Psoas muscle (tissue), 7 donors: ENCODE measurements at regions not wholly inside any gene's neighbourhood (a gene's known extent, or its start where the extent isn't known, plus 50 kb on each side); places are given as distances from the start of the nearest gene placed in this dataset.
"Not testable (repeated sequence)": the region's sequence is repeated elsewhere in the genome, so short reads cannot be mapped to it uniquely, and the experiment has no call there.

Experiments
- ATAC-seq, 4 donors: fragments of 200-7000 bp; cut with Tn5 transposase; one replicate each; pipeline ENCODE4 v1.9.1; 2020; ENCODE audit warnings: moderate library complexity in 3 of 4, mild to moderate bottlenecking in 2 of 4
- DNase-seq, 2 donors: peaks; one replicate each; pipeline ENCODE4 v3.0.0-alpha.2; 2020
- H3K27ac ChIP-seq: fragments of 200-600 bp; one replicate; pipeline ENCODE4 v1.8.0; 2022
- H3K27me3 ChIP-seq, 3 donors: fragments of 200-600 bp in 1 of 3; one replicate each; pipeline versions ENCODE4 v1.6.1 to v1.8.0; 2013 to 2022; ENCODE audit warnings: low read length in 2 of 3, mild to moderate bottlenecking in 2 of 3, moderate library complexity in 1 of 3; ENCODE audit not compliant: insufficient read depth in 3 of 3
- H3K36me3 ChIP-seq, 2 donors: fragments of 200-600 bp in 1 of 2; one replicate each; pipeline versions ENCODE4 v1.6.1 to v1.8.0; 2013 to 2022; ENCODE audit warnings: low read depth in 1 of 2, mild to moderate bottlenecking in 1 of 2, moderate library complexity in 1 of 2; ENCODE audit not compliant: insufficient read depth in 1 of 2
- H3K4me1 ChIP-seq: fragments of 200-600 bp; one replicate; pipeline ENCODE4 v1.8.0; 2022
- H3K4me3 ChIP-seq: fragments of 200-600 bp; one replicate; pipeline ENCODE4 v1.8.0; 2022; ENCODE audit warnings: mild to moderate bottlenecking
- H3K9me3 ChIP-seq: fragments of 200-600 bp; one replicate; pipeline ENCODE4 v1.8.0; 2022
- WGBS, 3 donors: extraction: QIAGEN DNeasy Blood & Tissue Kit; methylation state at CpG; one replicate each; pipeline versions ENCODE4 v1.1.6 to v1.1.7; 2013; 5-methylcytosine and 5-hydroxymethylcytosine counted together
- intact Hi-C, 2 donors: fragments of 100-400 bp; cut with DNase I; formaldehyde crosslinking; loops; one replicate each; pipeline versions ENCODE4 v1.11.0 to v1.14.2; 2022
- TF ChIP-seq, protein P1 (sequence below): fragments of 200-600 bp; IDR thresholded peaks from one replicate; pipeline ENCODE4 v1.8.0; 2022; ENCODE audit warnings: antibody characterized with exemption
- donor health status: healthy with polysubstance abuse.
- donor health status: DM: no; HTN: no; CAD: no; lungs with moderate emphysema.
- donor health status: Bipolar disorder and iron deficiency.
- donor health status: healthy.
- donor health status: DM: yes; HTN: yes; CAD: no.
- donor health status: DM: no; HTN: no; CAD: no.
- donor health status: DM: yes; HTN: yes; CAD: no.

DNA sequence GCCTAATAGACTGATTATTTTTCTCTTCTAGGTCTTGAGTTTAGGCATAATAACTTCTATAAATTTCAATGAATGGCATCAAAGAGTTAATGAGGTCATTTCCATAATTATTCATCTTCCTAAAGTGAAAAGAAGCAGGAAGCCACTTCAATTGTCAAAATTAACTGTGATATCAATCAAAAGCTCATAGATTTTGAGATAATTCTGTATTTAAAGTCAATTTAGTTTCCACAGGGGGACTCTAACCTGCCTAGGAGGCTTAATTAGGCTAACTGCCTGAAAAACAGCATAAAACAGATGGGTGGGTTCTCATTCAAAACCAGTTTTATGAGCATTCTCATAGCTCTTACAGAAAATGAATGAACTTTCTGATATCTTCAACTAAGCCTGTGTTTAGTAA, 177.8 kb downstream of the OTOL1 start:
- Histone ChIP-seq H3K4me1 (no peaks in the 10 kb centered on the region), H3K9me3 (no peaks in the 10 kb centered on the region), H3K27me3 (no peaks in the 10 kb centered on the region), H3K27ac (no peak overlapping the region), H3K4me3 (no peak overlapping the region), H3K36me3 (no peaks in the 10 kb centered on the region)
- TF ChIP-seq, protein P1, sequence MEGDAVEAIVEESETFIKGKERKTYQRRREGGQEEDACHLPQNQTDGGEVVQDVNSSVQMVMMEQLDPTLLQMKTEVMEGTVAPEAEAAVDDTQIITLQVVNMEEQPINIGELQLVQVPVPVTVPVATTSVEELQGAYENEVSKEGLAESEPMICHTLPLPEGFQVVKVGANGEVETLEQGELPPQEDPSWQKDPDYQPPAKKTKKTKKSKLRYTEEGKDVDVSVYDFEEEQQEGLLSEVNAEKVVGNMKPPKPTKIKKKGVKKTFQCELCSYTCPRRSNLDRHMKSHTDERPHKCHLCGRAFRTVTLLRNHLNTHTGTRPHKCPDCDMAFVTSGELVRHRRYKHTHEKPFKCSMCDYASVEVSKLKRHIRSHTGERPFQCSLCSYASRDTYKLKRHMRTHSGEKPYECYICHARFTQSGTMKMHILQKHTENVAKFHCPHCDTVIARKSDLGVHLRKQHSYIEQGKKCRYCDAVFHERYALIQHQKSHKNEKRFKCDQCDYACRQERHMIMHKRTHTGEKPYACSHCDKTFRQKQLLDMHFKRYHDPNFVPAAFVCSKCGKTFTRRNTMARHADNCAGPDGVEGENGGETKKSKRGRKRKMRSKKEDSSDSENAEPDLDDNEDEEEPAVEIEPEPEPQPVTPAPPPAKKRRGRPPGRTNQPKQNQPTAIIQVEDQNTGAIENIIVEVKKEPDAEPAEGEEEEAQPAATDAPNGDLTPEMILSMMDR, result no peak
- intact Hi-C loops, result no loop called here
- no peak for DNase-seq
- no peak for ATAC-seq

DNA sequence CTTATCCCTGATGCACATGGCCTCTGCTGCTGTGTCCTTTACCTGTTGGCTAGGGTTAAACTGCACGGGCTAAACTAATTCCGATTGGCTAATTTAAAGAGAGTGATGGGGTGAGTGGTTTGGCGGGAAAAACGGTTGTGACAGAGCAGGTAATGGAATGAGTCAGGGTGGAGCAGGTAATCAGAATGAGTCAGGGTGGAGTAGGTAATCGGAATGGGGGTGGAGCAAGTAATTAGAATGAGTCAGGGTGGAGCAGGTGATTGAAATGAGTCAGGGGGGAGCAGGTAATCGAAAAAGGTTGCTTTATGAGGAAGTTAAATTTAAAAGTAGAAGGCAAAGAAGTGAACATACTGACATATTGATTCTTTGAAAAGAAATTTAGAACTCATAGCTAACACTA, 185.2 kb downstream of the OTOL1 start:
- H3K27ac ChIP-seq, H3K36me3 ChIP-seq, H3K4me1 ChIP-seq, intact Hi-C loops, ATAC-seq, H3K27me3 ChIP-seq, H3K9me3 ChIP-seq, H3K4me3 ChIP-seq, DNase-seq: not testable (repeated sequence)
- WGBS, 3 donors, result 89 to 97% (median 92%) methylated on average over 6 of the region's 6 CpGs

DNA sequence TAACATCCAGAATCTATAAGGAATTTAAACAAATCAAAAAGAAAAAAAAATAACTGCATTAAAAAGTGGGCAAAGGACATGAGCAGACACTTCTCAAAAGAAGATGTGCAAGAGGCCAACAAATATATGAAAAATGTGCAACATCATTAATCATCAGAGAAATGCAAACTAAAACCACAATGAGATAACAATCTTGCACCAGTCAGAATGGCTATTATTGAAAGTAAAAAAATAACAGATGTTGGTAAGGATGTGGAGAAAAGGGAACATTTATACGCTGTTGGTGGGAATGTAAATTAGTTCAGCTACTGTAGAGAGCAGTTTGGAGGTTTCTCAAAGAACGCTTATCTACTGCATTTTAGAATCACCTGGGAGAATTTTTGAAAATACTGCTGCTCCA, 186.1 kb downstream of the OTOL1 start:
- 31 to 44% (median 35%) methylated on average over 2 of the region's 2 CpGs for WGBS, 3 donors
- H3K9me3 ChIP-seq, result no peaks in the 10 kb centered on the region
- intact Hi-C loops, result no loop called here
- H3K4me1 ChIP-seq, result no peaks in the 10 kb centered on the region
- no peak overlapping the region for H3K4me3 ChIP-seq
- no peaks in the 10 kb centered on the region for H3K27me3 ChIP-seq
- ATAC-seq, result no peak
- TF ChIP-seq, protein P1, result no peak
- no peak for DNase-seq
- no peak overlapping the region for H3K27ac ChIP-seq
- H3K36me3 ChIP-seq, result no peaks in the 10 kb centered on the region

DNA sequence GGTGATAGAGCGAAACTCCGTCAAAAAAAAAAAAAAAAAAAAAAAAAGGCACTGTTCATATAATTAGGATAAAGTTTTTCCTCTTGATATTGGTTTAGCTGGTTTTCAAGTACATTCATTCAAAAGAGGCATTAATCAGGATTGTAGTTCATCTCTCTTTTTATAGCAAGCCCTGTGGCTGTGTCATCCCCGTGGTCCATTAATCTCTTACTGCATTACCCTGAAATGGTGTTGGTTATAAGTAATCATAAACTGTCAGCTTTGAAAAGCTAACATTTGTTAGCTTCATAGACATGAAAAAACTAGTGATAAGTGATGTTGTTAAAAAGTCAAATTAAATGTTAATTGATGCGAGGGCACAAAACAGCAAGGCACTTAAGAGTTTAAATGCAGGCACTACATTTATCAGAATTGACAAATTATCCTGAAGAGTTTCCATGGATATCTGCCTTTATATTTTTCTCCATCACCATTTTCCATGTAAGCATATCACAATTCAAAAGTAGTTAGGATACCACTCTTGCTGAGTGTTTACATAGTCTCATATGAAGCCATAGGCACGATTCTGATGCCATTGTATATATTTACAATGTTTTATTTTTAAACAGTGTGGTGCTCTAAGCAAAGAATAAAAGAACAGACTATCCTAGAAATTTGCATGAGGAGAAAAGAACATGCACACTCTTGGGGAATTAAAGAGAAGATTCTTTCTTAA, 193.1 kb downstream of the OTOL1 start:
- DNase-seq (no peak), ATAC-seq (no peak)
- intact Hi-C loops, result no loop called here
- no peaks in the 10 kb centered on the region for H3K4me1 ChIP-seq
- H3K36me3 ChIP-seq, result no peaks in the 10 kb centered on the region
- TF ChIP-seq, protein P1, result no peak
- H3K27me3 ChIP-seq, result no peaks in the 10 kb centered on the region
- no peaks in the 10 kb centered on the region for H3K9me3 ChIP-seq
- WGBS, 3 donors, result 73 to 82% (median 81%) methylated on average over 3 to 5 of the region's 5 CpGs
- no peak overlapping the region for H3K4me3 ChIP-seq
- no peak overlapping the region for H3K27ac ChIP-seq

DNA sequence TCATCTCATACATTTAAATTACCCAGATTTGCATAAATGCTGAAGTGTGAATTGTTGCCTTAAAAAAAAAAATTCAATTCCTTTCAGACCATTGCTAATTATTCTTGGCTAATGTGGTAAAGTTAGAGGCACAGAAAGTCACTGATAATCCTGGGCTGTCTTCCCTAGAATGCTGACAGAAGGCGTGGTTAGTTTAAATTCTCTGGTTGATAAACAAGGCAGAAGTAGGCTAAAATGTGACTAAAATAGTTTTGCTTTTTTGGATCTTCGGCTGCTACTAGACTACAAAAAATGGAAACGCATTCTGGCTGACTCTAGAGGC, 193.7 kb downstream of the OTOL1 start:
- ATAC-seq, result no peak
- intact Hi-C loops, result no loop called here
- Histone ChIP-seq H3K27me3 (no peaks in the 10 kb centered on the region), H3K4me3 (no peak overlapping the region), H3K4me1 (no peaks in the 10 kb centered on the region), H3K36me3 (no peaks in the 10 kb centered on the region), H3K9me3 (no peaks in the 10 kb centered on the region), H3K27ac (no peak overlapping the region)
- TF ChIP-seq, protein P1, result no peak
- WGBS, 3 donors, result 18 to 30% (median 19%) methylated on average over 3 of the region's 3 CpGs
- no peak for DNase-seq
